GM12873 (cell line): ENCODE measurements at regions not wholly inside any gene's neighbourhood (a gene's known extent, or its start where the extent isn't known, plus 50 kb on each side); places are given as distances from the start of the nearest gene placed in this dataset.

Experiments used
- CTCF ChIP-seq: IDR thresholded peaks from 2 replicates; pipeline ENCODE4 v1.5.1; 2012; ENCODE audit warnings: low read depth, mild to moderate bottlenecking, moderate library complexity, low read length, control low read depth; ENCODE audit not compliant: insufficient read depth; ENCODE audit errors: missing control alignments

GRCh38 chr13:42486711-42487198 is 87.2 kb upstream of the TNFSF11 start:
- TF ChIP-seq CTCF: no peak

- TF ChIP-seq CTCF: no peak
Observed at GRCh38 chr13:42487221-42487620, 86.7 kb upstream of the TNFSF11 start.

- no peak for TF ChIP-seq CTCF
Observed at GRCh38 chr13:42490676-42491075, 83.3 kb upstream of the TNFSF11 start.

GRCh38 chr13:42492372-42492920 is 81.5 kb upstream of the TNFSF11 start:
- no peak for TF ChIP-seq CTCF

GRCh38 chr13:42494157-42494556 is 79.8 kb upstream of the TNFSF11 start:
- no peak for TF ChIP-seq CTCF

- no peak for TF ChIP-seq CTCF
Observed at GRCh38 chr13:42495255-42495654, 78.7 kb upstream of the TNFSF11 start.

GRCh38 chr13:42495751-42496150 is 78.2 kb upstream of the TNFSF11 start:
- no peak for TF ChIP-seq CTCF
